IgD-negative memory B cell (primary cell): ENCODE measurements at regions not wholly inside any gene's neighbourhood (a gene's known extent, or its start where the extent isn't known, plus 50 kb on each side); places are given as distances from the start of the nearest gene placed in this dataset.

ENCODE experiments used
- H3K27ac Mint-ChIP-seq, 3 donors: one replicate each; pipeline ENCODE4 v1.8.0; 2020 to 2022; ENCODE audit warnings: mild to moderate bottlenecking in 3 of 3, mixed read lengths in 3 of 3, moderate library complexity in 1 of 3
- H3K27me3 Mint-ChIP-seq: one replicate; pipeline ENCODE4 v1.8.0; 2021; ENCODE audit warnings: mixed read lengths
- H3K36me3 Mint-ChIP-seq: one replicate; pipeline ENCODE4 v1.8.0; 2020; ENCODE audit warnings: mild to moderate bottlenecking, mixed read lengths
- H3K4me1 Mint-ChIP-seq, 3 donors: one replicate each; pipeline ENCODE4 v1.8.0; 2020 to 2022; ENCODE audit warnings: mixed read lengths in 3 of 3, mild to moderate bottlenecking in 1 of 3
- H3K4me3 Mint-ChIP-seq, 4 donors: one replicate each; pipeline ENCODE4 v1.8.0; 2020 to 2022; ENCODE audit warnings: mild to moderate bottlenecking in 4 of 4, mixed read lengths in 4 of 4, moderate library complexity in 3 of 4
- H3K9me3 Mint-ChIP-seq, 3 donors: one replicate each; pipeline ENCODE4 v1.8.0; 2020 to 2021; ENCODE audit warnings: mixed read lengths in 3 of 3, mild to moderate bottlenecking in 1 of 3

DNA sequence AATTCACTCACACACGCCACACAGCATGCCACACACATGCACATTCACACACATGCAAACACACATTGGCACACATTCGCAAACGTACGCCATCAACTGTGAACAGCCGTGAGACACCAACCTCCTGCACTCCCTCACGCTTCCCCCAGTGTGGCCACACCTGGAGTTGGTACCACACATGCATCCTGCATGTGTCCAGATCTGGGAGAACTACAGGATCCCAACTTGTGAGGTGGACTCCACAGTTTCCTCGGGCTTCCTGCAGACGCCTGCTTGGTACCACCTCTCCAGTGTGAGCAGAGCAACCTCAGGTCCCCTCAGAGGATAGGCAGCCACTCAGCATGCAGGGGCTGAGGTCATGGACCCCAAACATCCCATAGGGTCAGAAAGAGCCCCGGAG is 239.0 kb downstream of the EIPR1 start:
- Mint-ChIP-seq H3K27ac (no peak overlapping the region), H3K4me3 (no peak overlapping the region), H3K36me3 (no peaks in the 10 kb centered on the region), H3K9me3 (peaks cover 0 to 7% (median 6%) of the 10 kb centered on the region in 3 donors), H3K4me1 (peaks cover 0 to 1% (median 0%) of the 10 kb centered on the region in 3 donors), H3K27me3 (no peaks in the 10 kb centered on the region)

GRCh38 chr2:3137651-3138300 is 239.8 kb downstream of the EIPR1 start:
- no peak overlapping the region for H3K27ac Mint-ChIP-seq
- H3K4me1 Mint-ChIP-seq = no peaks in the 10 kb centered on the region
- peaks cover 2 to 11% (median 6%) of the 10 kb centered on the region in 3 donors for H3K9me3 Mint-ChIP-seq
- H3K27me3 Mint-ChIP-seq = no peaks in the 10 kb centered on the region
- no peak overlapping the region for H3K4me3 Mint-ChIP-seq
- H3K36me3 Mint-ChIP-seq = no peaks in the 10 kb centered on the region

- Mint-ChIP-seq H3K36me3 (no peaks in the 10 kb centered on the region), H3K4me1 (no peaks in the 10 kb centered on the region), H3K9me3 (peaks cover 2 to 11% (median 6%) of the 10 kb centered on the region in 3 donors), H3K27ac (no peak overlapping the region), H3K4me3 (no peak overlapping the region), H3K27me3 (no peaks in the 10 kb centered on the region)
Observed at GRCh38 chr2:3135676-3136075, 241.9 kb downstream of the EIPR1 start.

GRCh38 chr2:3134026-3134571 is 243.5 kb downstream of the EIPR1 start:
- no peaks in the 10 kb centered on the region for H3K27me3 Mint-ChIP-seq
- H3K36me3 Mint-ChIP-seq = no peaks in the 10 kb centered on the region
- H3K4me1 Mint-ChIP-seq = no peaks in the 10 kb centered on the region
- no peak overlapping the region for H3K27ac Mint-ChIP-seq
- H3K4me3 Mint-ChIP-seq = no peak overlapping the region
- peaks cover 2 to 11% (median 6%) of the 10 kb centered on the region in 3 donors for H3K9me3 Mint-ChIP-seq

- Mint-ChIP-seq H3K9me3 (peaks cover 2 to 11% (median 6%) of the 10 kb centered on the region in 3 donors), H3K27ac (no peak overlapping the region), H3K36me3 (no peaks in the 10 kb centered on the region), H3K4me3 (no peak overlapping the region), H3K27me3 (no peaks in the 10 kb centered on the region), H3K4me1 (no peaks in the 10 kb centered on the region)
Observed at GRCh38 chr2:3132966-3133365, 244.7 kb downstream of the EIPR1 start.

DNA sequence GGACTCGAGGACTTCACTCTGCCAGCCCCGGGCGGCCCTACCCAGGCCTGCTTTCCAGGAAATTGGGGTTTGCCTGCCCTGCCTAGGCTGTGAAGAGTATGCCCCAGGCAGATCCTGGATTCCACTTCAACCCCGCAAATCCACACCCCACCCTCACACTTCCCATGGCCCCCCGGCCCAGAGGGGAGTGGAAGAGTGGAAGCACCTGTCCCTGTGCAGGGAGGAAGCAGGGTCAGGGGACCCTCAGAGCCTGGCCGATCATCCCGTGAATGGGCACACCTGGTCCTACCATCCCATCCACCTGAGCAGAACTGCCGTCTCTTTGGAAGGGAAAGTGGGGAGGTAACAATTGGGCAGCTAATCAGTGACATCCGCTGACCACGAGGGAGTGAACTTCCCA is 245.2 kb downstream of the EIPR1 start:
- Mint-ChIP-seq H3K27ac (no peak overlapping the region), H3K36me3 (no peaks in the 10 kb centered on the region), H3K27me3 (no peaks in the 10 kb centered on the region), H3K4me1 (peaks cover 0 to under 1% (median 0%) of the 10 kb centered on the region in 3 donors), H3K4me3 (no peak overlapping the region), H3K9me3 (peaks cover 2 to 11% (median 6%) of the 10 kb centered on the region in 3 donors)

DNA sequence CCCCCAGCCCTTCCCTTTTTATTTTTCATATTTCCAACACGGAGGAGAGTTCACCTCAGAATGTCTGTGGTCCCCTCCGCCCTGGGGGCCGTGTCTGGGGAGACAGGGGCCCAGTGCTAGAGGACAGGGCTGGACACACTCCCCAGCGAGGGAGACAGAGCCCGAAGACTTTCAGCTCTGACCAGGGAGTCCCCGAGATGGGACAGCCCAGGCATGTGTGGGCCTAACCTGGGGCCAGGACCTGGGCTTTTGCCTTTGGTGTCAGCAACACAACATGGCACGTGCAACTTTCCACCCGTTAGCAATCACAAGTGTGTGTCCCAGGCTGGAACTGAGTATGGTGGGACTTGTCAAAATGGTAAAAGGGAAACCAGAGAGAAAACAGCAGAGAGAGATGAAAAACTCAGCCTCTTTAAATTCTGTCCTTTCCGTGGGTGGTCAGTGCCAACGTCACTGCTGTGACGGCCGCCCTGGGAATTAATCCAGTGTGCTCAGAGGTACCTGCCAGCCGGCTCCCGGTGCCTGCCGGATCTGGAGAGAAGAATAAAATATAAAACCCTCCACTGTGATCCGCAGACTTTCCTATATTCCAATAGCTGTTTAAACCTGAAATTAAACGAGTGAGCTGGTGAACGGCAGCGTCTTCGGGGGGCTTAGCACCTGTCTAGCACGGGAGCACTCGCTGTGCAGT is 245.8 kb downstream of the EIPR1 start:
- Mint-ChIP-seq H3K27ac (no peak overlapping the region), H3K27me3 (no peaks in the 10 kb centered on the region), H3K4me3 (no peak overlapping the region), H3K4me1 (peaks cover 0 to 5% (median 2%) of the 10 kb centered on the region in 3 donors), H3K36me3 (no peaks in the 10 kb centered on the region), H3K9me3 (peaks cover 2 to 11% (median 6%) of the 10 kb centered on the region in 3 donors)

GRCh38 chr2:3130889-3131635 is 246.6 kb downstream of the EIPR1 start:
- peaks cover 2 to 11% (median 6%) of the 10 kb centered on the region in 3 donors for H3K9me3 Mint-ChIP-seq
- peaks cover 0 to 5% (median 2%) of the 10 kb centered on the region in 3 donors for H3K4me1 Mint-ChIP-seq
- no peaks in the 10 kb centered on the region for H3K27me3 Mint-ChIP-seq
- no peak overlapping the region for H3K27ac Mint-ChIP-seq
- H3K4me3 Mint-ChIP-seq = no peak overlapping the region
- H3K36me3 Mint-ChIP-seq = no peaks in the 10 kb centered on the region

GRCh38 chr2:3130444-3130843 is 247.2 kb downstream of the EIPR1 start:
- no peaks in the 10 kb centered on the region for H3K27me3 Mint-ChIP-seq
- H3K4me3 Mint-ChIP-seq = no peak overlapping the region
- no peak overlapping the region for H3K27ac Mint-ChIP-seq
- H3K9me3 Mint-ChIP-seq = peaks cover 2 to 5% (median 3%) of the 10 kb centered on the region in 3 donors
- peaks cover 0 to 5% (median 2%) of the 10 kb centered on the region in 3 donors for H3K4me1 Mint-ChIP-seq
- no peaks in the 10 kb centered on the region for H3K36me3 Mint-ChIP-seq

GRCh38 chr2:3129867-3130266 is 247.8 kb downstream of the EIPR1 start:
- Mint-ChIP-seq H3K4me1 (peaks cover 0 to 5% (median 2%) of the 10 kb centered on the region in 3 donors), H3K36me3 (no peaks in the 10 kb centered on the region), H3K27me3 (no peaks in the 10 kb centered on the region), H3K27ac (no peak overlapping the region), H3K9me3 (peaks cover 0 to 4% (median 2%) of the 10 kb centered on the region in 3 donors), H3K4me3 (no peak overlapping the region)

DNA sequence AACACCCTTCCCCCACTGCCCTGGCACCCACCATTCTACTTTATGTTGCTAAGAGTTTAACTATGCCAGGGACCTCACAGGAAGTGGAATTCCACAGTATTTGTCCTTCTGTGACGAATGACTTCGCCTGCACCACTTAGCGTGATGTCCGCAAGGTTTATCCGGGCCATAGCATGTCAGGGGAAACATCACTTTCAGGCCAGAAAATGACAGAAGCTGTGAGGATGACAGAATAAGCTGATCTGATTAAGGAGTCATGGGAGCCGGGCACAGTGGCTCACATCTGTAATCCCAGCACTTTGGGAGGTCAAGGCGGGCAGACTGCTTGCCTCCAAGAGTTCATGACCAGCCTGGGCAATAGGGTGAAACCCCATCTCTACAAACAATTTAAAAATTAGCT is 248.8 kb downstream of the EIPR1 start:
- Mint-ChIP-seq H3K9me3 (peaks cover 0 to 4% (median 2%) of the 10 kb centered on the region in 3 donors), H3K27me3 (no peaks in the 10 kb centered on the region), H3K27ac (no peak overlapping the region), H3K36me3 (no peaks in the 10 kb centered on the region), H3K4me3 (no peak overlapping the region), H3K4me1 (peaks cover 0 to 5% (median 2%) of the 10 kb centered on the region in 3 donors)

GRCh38 chr2:3127710-3128109 is 249.9 kb downstream of the EIPR1 start:
- H3K9me3 Mint-ChIP-seq = no peaks in the 10 kb centered on the region
- peaks cover 0 to 5% (median 2%) of the 10 kb centered on the region in 3 donors for H3K4me1 Mint-ChIP-seq
- H3K4me3 Mint-ChIP-seq = peak overlapping the region in 3 of 4 donors; percentile 48 to 83 (median 73)
- peak overlapping the region in 1 of 3 donors; percentile 31 for H3K27ac Mint-ChIP-seq
- no peaks in the 10 kb centered on the region for H3K27me3 Mint-ChIP-seq
- no peaks in the 10 kb centered on the region for H3K36me3 Mint-ChIP-seq

DNA sequence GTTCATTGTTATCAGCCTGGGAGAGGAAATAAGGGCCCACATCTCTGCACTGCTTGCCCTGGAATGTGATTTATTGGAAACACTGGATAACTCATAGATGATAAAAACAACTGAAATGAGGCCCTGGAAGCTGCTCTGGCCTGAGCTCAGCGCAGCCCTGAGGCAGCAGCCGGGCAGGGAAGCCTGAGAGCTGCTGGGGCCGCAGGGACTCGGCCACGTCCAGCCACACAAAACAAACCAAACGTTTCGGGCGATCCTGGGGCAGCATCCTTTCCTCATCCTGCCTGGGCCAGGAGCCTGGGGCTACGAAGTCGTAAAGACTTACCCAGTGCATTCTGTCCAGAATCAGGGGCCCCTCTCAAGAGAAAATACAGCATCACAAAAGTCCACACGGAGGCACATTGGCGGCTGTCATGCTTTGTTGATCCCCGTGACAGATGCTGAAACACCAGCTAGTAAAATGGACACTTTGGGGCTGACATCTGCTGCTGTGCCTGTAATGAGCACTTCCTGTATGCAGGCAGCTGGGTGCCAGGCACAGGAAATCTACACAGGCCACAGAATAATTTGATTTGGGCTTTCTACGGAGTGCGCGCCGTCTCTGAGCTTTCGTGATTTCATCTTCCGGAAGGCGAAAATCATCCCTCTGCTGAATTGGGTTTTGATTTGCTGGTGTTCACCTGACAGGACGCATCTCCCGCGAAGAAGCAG is 250.6 kb downstream of the EIPR1 start:
- no peaks in the 10 kb centered on the region for H3K27me3 Mint-ChIP-seq

DNA sequence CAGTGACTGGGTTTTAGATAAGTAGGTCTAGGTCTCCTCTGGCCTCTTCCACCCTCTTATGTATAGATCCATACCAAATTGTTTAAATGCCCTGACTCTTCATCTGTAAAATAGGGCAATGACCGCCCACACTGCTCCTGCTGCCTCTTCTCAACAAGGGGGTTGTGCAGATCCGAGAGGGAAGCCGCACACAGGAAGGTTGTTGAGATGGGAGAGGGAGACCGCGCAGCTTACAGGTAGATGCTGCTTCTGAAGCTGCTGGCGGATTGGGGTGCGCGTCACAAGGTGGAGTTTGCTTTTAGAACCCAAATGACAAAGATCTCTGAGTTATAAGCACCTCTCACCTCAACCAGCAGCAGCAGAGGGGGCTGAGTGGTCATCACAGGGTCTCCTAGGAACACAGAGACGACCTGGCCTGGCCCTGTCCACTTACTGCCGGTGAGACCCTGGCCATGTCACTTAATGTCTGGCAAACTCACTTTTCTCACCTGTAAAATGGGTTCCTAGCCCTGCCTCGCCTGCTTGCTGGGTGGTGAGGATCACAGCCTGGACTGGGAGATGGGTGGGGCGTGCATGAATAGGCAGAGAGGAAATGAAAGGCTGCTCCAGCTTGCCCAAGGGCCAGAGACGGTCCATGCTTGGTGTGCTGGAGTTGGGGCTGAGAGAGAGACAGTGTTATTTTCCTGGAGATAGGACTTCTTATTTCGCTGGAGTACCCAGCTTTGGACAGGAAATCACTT is 251.3 kb downstream of the EIPR1 start:
- Mint-ChIP-seq H3K27me3 (no peaks in the 10 kb centered on the region), H3K4me1 (peaks cover 0 to 5% (median 2%) of the 10 kb centered on the region in 3 donors), H3K27ac (no peak overlapping the region), H3K4me3 (peak overlapping the region in 1 of 4 donors; percentile 52), H3K36me3 (no peaks in the 10 kb centered on the region), H3K9me3 (no peaks in the 10 kb centered on the region)

More for the DNA sequence above, 250.6 kb downstream of the EIPR1 start:
- Mint-ChIP-seq H3K36me3 (no peaks in the 10 kb centered on the region), H3K4me1 (peaks cover 0 to 5% (median 2%) of the 10 kb centered on the region in 3 donors), H3K4me3 (peak overlapping the region; percentile 34 to 83 (median 60)), H3K9me3 (no peaks in the 10 kb centered on the region), H3K27ac (peak overlapping the region in 1 of 3 donors; percentile 31)
